H9 (cell line): ENCODE measurements at regions not wholly inside any gene's neighbourhood (a gene's known extent, or its start where the extent isn't known, plus 50 kb on each side); places are given as distances from the start of the nearest gene placed in this dataset.

ENCODE experiments used
- DNase-seq: peaks from one replicate; pipeline ENCODE4 v3.0.0-alpha.2; 2017
- H2AFZ ChIP-seq: one replicate; pipeline ENCODE4 v1.6.1; 2013; ENCODE audit warnings: mild to moderate bottlenecking, low read length, control low read depth, moderate library complexity
- H2AK5ac ChIP-seq: 2 replicates; pipeline ENCODE4 v1.6.1; 2013; ENCODE audit warnings: low read length, control low read depth, mixed read lengths; ENCODE audit not compliant: insufficient read length
- H2BK120ac ChIP-seq: one replicate; pipeline ENCODE4 v1.6.1; 2013; ENCODE audit warnings: low read depth, mild to moderate bottlenecking, low read length, control low read depth, inconsistent platforms; ENCODE audit not compliant: poor library complexity, severe bottlenecking
- H2BK12ac ChIP-seq: 2 replicates; pipeline ENCODE4 v1.6.1; 2013; ENCODE audit warnings: low read length, control low read depth, mixed read lengths, low read depth; ENCODE audit not compliant: insufficient read length
- H2BK15ac ChIP-seq: 2 replicates; pipeline ENCODE4 v1.6.1; 2013; ENCODE audit warnings: low read depth, low read length, control low read depth
- H2BK20ac ChIP-seq: one replicate; pipeline ENCODE4 v1.6.1; 2013; ENCODE audit warnings: low read depth, mild to moderate bottlenecking, low read length, control low read depth, inconsistent platforms; ENCODE audit not compliant: poor library complexity, severe bottlenecking
- H2BK5ac ChIP-seq: 2 replicates; pipeline ENCODE4 v1.6.1; 2013; ENCODE audit warnings: low read length, control low read depth, mixed read lengths; ENCODE audit not compliant: insufficient read length
- H3K14ac ChIP-seq: 2 replicates; pipeline ENCODE4 v1.6.1; 2013; ENCODE audit warnings: low read length, control low read depth; ENCODE audit not compliant: insufficient read depth
- H3K18ac ChIP-seq: 2 replicates; pipeline ENCODE4 v1.6.1; 2013; ENCODE audit warnings: low read depth, mild to moderate bottlenecking, mixed read lengths, low read length, control low read depth; ENCODE audit not compliant: insufficient read length
- H3K23ac ChIP-seq: 2 replicates; pipeline ENCODE4 v1.6.1; 2013; ENCODE audit warnings: low read length, control low read depth, mixed read lengths, low read depth; ENCODE audit not compliant: insufficient read length
- H3K23me2 ChIP-seq: 2 replicates; pipeline ENCODE4 v1.6.1; 2013; ENCODE audit warnings: low read depth, mild to moderate bottlenecking, mixed read lengths, low read length, control low read depth; ENCODE audit not compliant: insufficient read length, poor library complexity, severe bottlenecking
- H3K27ac ChIP-seq: 2 replicates; pipeline ENCODE4 v1.5.1; 2013; ENCODE audit warnings: low read length, control low read depth, mixed read lengths, low read depth; ENCODE audit not compliant: insufficient read length
- H3K27me3 ChIP-seq: 2 replicates; pipeline ENCODE4 v1.6.1; 2013; ENCODE audit warnings: low read length, control low read depth, inconsistent platforms; ENCODE audit not compliant: insufficient read depth
- H3K4ac ChIP-seq: 2 replicates; pipeline ENCODE4 v1.6.1; 2013; ENCODE audit warnings: low read depth, mild to moderate bottlenecking, control low read depth, inconsistent platforms, low read length, moderate library complexity
- H3K4me1 ChIP-seq: 2 replicates; pipeline ENCODE4 v1.6.1; 2013; ENCODE audit warnings: low read length, control low read depth, inconsistent platforms; ENCODE audit not compliant: insufficient read depth
- H3K4me2 ChIP-seq: 2 replicates; pipeline ENCODE4 v1.6.1; 2013; ENCODE audit warnings: low read length, control low read depth, mixed read lengths; ENCODE audit not compliant: insufficient read length, insufficient read depth
- H3K56ac ChIP-seq: 2 replicates; pipeline ENCODE4 v1.6.1; 2013; ENCODE audit warnings: low read depth, mild to moderate bottlenecking, mixed read lengths, low read length, control low read depth; ENCODE audit not compliant: insufficient read length
- H3K79me1 ChIP-seq: 2 replicates; pipeline ENCODE4 v1.6.1; 2013; ENCODE audit warnings: low read depth, mild to moderate bottlenecking, moderate library complexity, low read length, control low read depth, inconsistent platforms; ENCODE audit not compliant: insufficient read depth, poor library complexity, severe bottlenecking
- H3K79me2 ChIP-seq: 2 replicates; pipeline ENCODE4 v1.6.1; 2013; ENCODE audit warnings: low read length, control low read depth, inconsistent platforms; ENCODE audit not compliant: insufficient read depth
- H3K9ac ChIP-seq: 2 replicates; pipeline ENCODE4 v1.6.1; 2013; ENCODE audit warnings: low read length, control low read depth, mixed read lengths; ENCODE audit not compliant: insufficient read length; ENCODE audit errors: extremely low read depth
- H3K9me3 ChIP-seq: one replicate; pipeline ENCODE4 v1.6.1; 2013; ENCODE audit warnings: low read depth, low read length, inconsistent platforms; ENCODE audit not compliant: control insufficient read depth
- H3T11ph ChIP-seq: one replicate; pipeline ENCODE4 v1.6.1; 2013; ENCODE audit warnings: mild to moderate bottlenecking, low read length, control low read depth, inconsistent platforms
- H4K20me1 ChIP-seq: one replicate; pipeline ENCODE4 v1.6.1; 2013; ENCODE audit not compliant: control insufficient read depth, insufficient read length, insufficient read depth
- H4K5ac ChIP-seq: 2 replicates; pipeline ENCODE4 v1.6.1; 2013; ENCODE audit warnings: low read depth, mild to moderate bottlenecking, mixed read lengths, low read length, control low read depth; ENCODE audit not compliant: insufficient read length
- H4K8ac ChIP-seq: replicated peaks from 2 replicates; pipeline ENCODE4 v1.6.1; 2013; ENCODE audit warnings: low read length, control low read depth, mixed read lengths, low read depth; ENCODE audit not compliant: insufficient read length
- H4K91ac ChIP-seq: 2 replicates; pipeline ENCODE4 v1.6.1; 2013; ENCODE audit warnings: low read depth, mild to moderate bottlenecking, moderate library complexity, mixed read lengths, low read length, control low read depth; ENCODE audit not compliant: insufficient read length
- H3K27ac Mint-ChIP-seq, 3 experiments: 2 replicates in 2 of 3; 3 replicates in 1 of 3; pipeline ENCODE4 v1.8.0; 2020 to 2021; ENCODE audit warnings: mixed read lengths in 3 of 3, mild to moderate bottlenecking in 1 of 3, moderate library complexity in 1 of 3
- H3K27me3 Mint-ChIP-seq: 2 replicates; pipeline ENCODE4 v1.8.0; 2021; ENCODE audit warnings: low read depth, mild to moderate bottlenecking, moderate library complexity, mixed read lengths
- H3K36me3 Mint-ChIP-seq, 3 experiments: 2 replicates in 2 of 3; 3 replicates in 1 of 3; pipeline ENCODE4 v1.8.0; 2020 to 2021; ENCODE audit warnings: low read depth in 3 of 3, mixed read lengths in 3 of 3; ENCODE audit not compliant: insufficient read depth in 1 of 3
- H3K4me1 Mint-ChIP-seq, 2 experiments: 2 replicates each; pipeline ENCODE4 v1.8.0; 2020; ENCODE audit warnings: mixed read lengths in 2 of 2
- H3K4me3 Mint-ChIP-seq, 2 experiments: 2 replicates in 1 of 2; 3 replicates in 1 of 2; pipeline ENCODE4 v1.8.0; 2020 to 2021; ENCODE audit warnings: mild to moderate bottlenecking in 2 of 2, mixed read lengths in 2 of 2, moderate library complexity in 1 of 2
- H3K9me3 Mint-ChIP-seq, 2 experiments: 2 replicates in 1 of 2; 3 replicates in 1 of 2; pipeline ENCODE4 v1.8.0; 2020; ENCODE audit warnings: mild to moderate bottlenecking in 2 of 2, mixed read lengths in 2 of 2, moderate library complexity in 1 of 2
- CTCF ChIP-seq: fragments of 200-600 bp; sonication (generic); conservative IDR thresholded peaks from 3 replicates; pipeline ENCODE4 v1.8.0; 2021; ENCODE audit warnings: antibody characterized with exemption, mild to moderate bottlenecking

- Histone ChIP-seq H4K8ac (no peak overlapping the region), H3K4me1 (no peaks in the 10 kb centered on the region), H2BK20ac (no peak overlapping the region), H3K18ac (no peak overlapping the region), H4K91ac (no peak overlapping the region), H3K4ac (no peak overlapping the region), H3K27ac (no peak overlapping the region), H3K9me3 (no peaks in the 10 kb centered on the region), H3K23ac (no peak overlapping the region), H2BK5ac (no peak overlapping the region), H3K23me2 (no peaks in the 10 kb centered on the region), H4K5ac (no peak overlapping the region), H3K9ac (no peak overlapping the region), H2AFZ (no peak overlapping the region), H3K27me3 (no peaks in the 10 kb centered on the region), H3K14ac (no peak overlapping the region), H3K79me1 (no peaks in the 10 kb centered on the region), H3K56ac (no peak overlapping the region), H3T11ph (no peak overlapping the region), H3K4me2 (no peak overlapping the region), H2BK12ac (no peak overlapping the region), H2BK120ac (no peak overlapping the region), H3K79me2 (no peaks in the 10 kb centered on the region), H2BK15ac (no peak overlapping the region), H4K20me1 (no peaks in the 10 kb centered on the region), H2AK5ac (no peak overlapping the region)
- DNase-seq = no peak
- H3K4me1 Mint-ChIP-seq = no peaks in the 10 kb centered on the region
- TF ChIP-seq CTCF = no peak
- H3K27ac Mint-ChIP-seq = no peak overlapping the region
- H3K27me3 Mint-ChIP-seq = no peaks in the 10 kb centered on the region
- H3K36me3 Mint-ChIP-seq = no peaks in the 10 kb centered on the region
- no peak overlapping the region for H3K4me3 Mint-ChIP-seq
- H3K9me3 Mint-ChIP-seq = no peaks in the 10 kb centered on the region
These were observed 706.7 kb upstream of the TMEFF2 start for GRCh38 chr2:192901446-192901845.
